Stimulated activated CD8-positive, alpha-beta memory T cell treated with anti-CD3 and anti-CD28 coated beads, Interleukin-4, amount 100 ng/mL, for 4 hours (primary cell): ENCODE measurements at regions not wholly inside any gene's neighbourhood (a gene's known extent, or its start where the extent isn't known, plus 50 kb on each side); places are given as distances from the start of the nearest gene placed in this dataset.
"Not testable (repeated sequence)": the region's sequence is repeated elsewhere in the genome, so short reads cannot be mapped to it uniquely, and the experiment has no call there.

Experiments used
- DNase-seq, 2 donors: peaks; one replicate each; pipeline ENCODE4 v3.0.0-alpha.2; 2020; ENCODE audit warnings: low read depth in 2 of 2, low spot score in 1 of 2

GRCh38 chr13:99743094-99743493 is 228.5 kb downstream of the ZIC5 start:
- no peak for DNase-seq

GRCh38 chr13:99741960-99742359 is 229.6 kb downstream of the ZIC5 start:
- no peak for DNase-seq

- no peak for DNase-seq
Observed at GRCh38 chr13:99740251-99740979, 231.2 kb downstream of the ZIC5 start.

- no peak for DNase-seq
Observed at GRCh38 chr13:99738626-99739025, 232.9 kb downstream of the ZIC5 start.

- no peak for DNase-seq
Observed at GRCh38 chr13:99737481-99738245, 233.9 kb downstream of the ZIC5 start.

- no peak for DNase-seq
Observed at GRCh38 chr13:99736541-99736940, 235.0 kb downstream of the ZIC5 start.

GRCh38 chr13:99734013-99734693 is 232.9 kb downstream of the TM9SF2 start:
- no peak for DNase-seq

- DNase-seq, result no peak
Observed at GRCh38 chr13:99733346-99733745, 232.1 kb downstream of the TM9SF2 start.

- no peak for DNase-seq
Observed at GRCh38 chr13:99731747-99732146, 230.5 kb downstream of the TM9SF2 start.

GRCh38 chr13:99730403-99730802 is 229.1 kb downstream of the TM9SF2 start:
- DNase-seq, result no peak

GRCh38 chr13:99729745-99730144 is 228.5 kb downstream of the TM9SF2 start:
- no peak for DNase-seq

GRCh38 chr13:99727651-99728050 is 226.4 kb downstream of the TM9SF2 start:
- not testable (repeated sequence) for DNase-seq

- DNase-seq, result no peak
Observed at GRCh38 chr13:99726282-99726894, 225.1 kb downstream of the TM9SF2 start.

GRCh38 chr13:99725644-99726043 is 224.4 kb downstream of the TM9SF2 start:
- DNase-seq, result no peak

GRCh38 chr13:99724633-99725517 is 223.6 kb downstream of the TM9SF2 start:
- DNase-seq, result no peak

- no peak for DNase-seq
Observed at GRCh38 chr13:99723878-99724277, 222.6 kb downstream of the TM9SF2 start.

- DNase-seq, result no peak
Observed at GRCh38 chr13:99722931-99723330, 221.7 kb downstream of the TM9SF2 start.

GRCh38 chr13:99722338-99722818 is 221.1 kb downstream of the TM9SF2 start:
- no peak for DNase-seq

GRCh38 chr13:99721606-99722337 is 220.5 kb downstream of the TM9SF2 start:
- DNase-seq, result no peak
